ENCODE measurements at regions not wholly inside any gene's neighbourhood (a gene's known extent, or its start where the extent isn't known, plus 50 kb on each side); places are given as distances from the start of the nearest gene placed in this dataset.

- no peak for DNase-seq
Observed at GRCh38 chr3:124373524-124373923, 356.7 kb upstream of the UMPS start.

- DNase-seq: no peak
Observed at GRCh38 chr3:124374583-124374982, 355.7 kb upstream of the UMPS start.

- DNase-seq: no peak
Observed at GRCh38 chr3:124381575-124382333, 348.5 kb upstream of the UMPS start.

DNA sequence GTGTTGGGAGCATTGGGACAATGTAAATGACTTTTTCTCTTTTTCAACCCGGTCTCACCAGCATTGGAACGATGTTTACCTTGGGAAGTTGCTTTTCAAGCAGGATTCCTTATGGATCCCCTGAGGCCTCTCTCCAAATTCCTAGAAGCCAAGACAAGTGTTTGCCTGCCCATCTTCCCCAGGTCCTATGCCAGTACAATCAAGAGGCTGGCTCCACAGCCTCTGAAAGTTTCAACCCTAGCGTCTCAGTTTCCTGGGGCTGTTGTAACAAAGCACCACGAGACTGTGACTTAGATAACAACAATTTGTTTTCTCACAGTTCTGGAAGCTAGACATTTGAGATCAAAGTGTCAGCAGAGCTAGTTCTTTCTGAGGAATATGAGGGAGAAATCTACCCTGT is 347.2 kb upstream of the UMPS start:
- no peak for DNase-seq

GRCh38 chr3:124383846-124384466 is 346.3 kb upstream of the UMPS start:
- no peak for DNase-seq

DNA sequence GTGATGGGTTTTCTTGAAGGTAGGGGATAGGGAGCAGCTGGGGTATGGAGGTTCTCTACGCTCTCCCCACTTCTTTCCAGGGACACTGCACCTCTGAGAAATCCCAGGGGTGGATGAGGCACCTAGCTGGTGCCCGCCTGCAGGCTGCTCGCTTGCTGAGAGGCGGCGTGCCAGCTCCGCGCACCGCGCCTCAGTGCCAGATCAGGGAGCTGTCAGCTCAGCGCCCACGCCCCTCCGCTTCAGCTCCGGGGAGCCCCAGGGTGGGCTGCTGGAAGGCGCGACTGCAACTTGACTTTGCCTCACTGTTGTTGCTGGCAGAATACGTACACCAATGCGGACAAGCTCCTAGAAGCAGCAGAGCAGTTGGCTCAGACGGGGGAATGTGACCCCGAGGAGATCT is 345.7 kb upstream of the UMPS start:
- no peak for DNase-seq

DNA sequence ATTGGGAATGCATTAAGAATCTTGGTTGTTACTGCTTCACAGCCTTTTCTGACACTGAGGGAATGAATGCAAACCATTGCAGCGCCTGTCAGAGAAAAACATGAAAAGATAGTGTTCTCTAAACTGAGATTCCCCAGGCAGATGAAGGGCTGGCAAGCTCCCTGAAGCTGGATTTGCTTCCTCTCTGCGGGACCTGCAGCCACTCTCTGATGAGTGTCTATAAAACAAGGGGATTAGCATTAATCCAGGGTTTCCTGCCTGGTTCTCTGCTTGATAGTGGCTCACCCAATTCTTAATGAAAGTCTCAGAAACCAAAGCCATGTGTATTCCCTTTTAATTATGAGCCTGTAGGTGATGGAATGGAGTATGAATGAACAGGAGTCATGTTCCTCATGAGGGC is 344.3 kb upstream of the UMPS start:
- no peak for DNase-seq

- DNase-seq: no peak
Observed at GRCh38 chr3:124386996-124387595, 343.2 kb upstream of the UMPS start.

DNA sequence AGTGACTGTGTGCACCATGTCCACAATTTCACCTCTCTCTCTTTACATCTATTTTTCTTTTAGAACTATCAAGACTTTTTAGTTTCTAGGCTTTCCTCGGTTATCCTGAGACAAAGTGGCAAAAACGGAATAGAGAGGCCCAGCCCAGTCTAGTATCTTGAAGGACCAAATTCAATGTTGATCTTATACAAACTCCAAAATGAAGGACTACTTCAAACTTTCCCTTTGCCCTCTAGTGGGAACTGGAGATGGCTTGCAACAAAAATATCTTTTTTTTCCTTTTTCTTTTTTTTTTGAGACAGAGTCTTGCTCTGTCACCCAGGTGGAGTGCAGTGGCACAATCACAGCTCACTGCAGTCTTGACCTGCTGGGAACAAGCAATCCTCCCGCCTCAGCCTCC is 338.5 kb upstream of the UMPS start:
- DNase-seq: no peak

GRCh38 chr3:124393340-124393739 is 336.9 kb upstream of the UMPS start:
- no peak for DNase-seq

- no peak for DNase-seq
Observed at GRCh38 chr3:124395162-124395561, 335.1 kb upstream of the UMPS start.

DNA sequence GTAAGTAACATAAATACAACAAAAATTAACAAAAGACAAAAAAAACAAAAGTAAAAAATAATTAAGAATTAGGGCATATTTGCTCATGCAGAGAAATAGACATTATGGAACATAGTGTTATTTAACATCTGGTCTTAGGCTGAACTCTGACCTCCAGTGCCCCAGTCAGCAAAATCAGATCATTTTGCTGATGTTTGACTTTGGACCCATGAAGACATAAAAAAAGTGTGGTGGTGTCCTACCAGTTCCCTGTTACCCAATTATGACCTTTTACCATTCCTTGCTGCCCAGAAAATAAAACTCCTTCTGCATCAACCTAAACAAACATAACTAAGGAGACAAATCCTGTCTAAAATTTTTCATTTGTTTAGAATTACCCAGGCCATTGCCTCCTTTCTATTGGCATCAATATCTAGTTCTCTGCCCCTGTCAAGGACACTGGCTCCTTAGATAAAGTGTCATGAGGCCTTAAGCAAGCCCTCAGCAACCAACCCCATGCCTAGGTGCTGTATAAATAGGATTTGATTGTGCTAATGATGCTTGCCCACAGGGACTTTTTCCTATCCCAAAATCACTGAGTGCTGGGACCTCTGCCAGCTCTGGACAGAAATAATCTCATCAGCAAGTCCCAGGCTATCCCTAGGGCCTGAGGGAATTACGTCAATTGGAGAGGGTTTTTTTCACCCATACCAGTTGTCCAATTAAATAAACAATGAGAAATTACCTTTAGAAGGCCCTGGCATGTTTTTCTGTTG is 334.5 kb upstream of the UMPS start:
- DNase-seq: no peak

GRCh38 chr3:124396339-124396950 is 333.8 kb upstream of the UMPS start:
- DNase-seq: no peak

- no peak for DNase-seq
Observed at GRCh38 chr3:124397088-124397487, 333.2 kb upstream of the UMPS start.

- no peak for DNase-seq
Observed at GRCh38 chr3:124398594-124398993, 331.7 kb upstream of the UMPS start.

GRCh38 chr3:124401843-124402242 is 328.4 kb upstream of the UMPS start:
- DNase-seq: no peak

GRCh38 chr3:124402791-124403190 is 327.5 kb upstream of the UMPS start:
- no peak for DNase-seq

DNA sequence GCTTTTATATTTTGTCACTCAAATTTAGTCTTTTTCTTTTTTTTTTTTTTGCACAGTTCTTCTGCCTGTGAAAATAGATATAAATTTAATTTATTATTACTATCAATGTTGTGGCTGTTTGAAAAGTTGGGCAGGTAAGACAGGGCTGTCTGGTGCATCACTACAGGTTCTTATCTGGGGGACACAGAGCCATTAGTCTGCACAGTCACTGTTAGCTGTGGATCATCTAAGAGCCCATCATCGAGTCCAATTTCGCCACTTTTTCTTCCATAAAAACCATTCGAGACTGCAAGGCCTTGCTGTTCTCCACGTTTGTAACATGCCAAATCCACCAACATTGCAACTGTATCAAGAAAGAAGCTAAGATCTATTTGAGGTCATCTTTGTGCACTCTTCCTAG is 325.6 kb upstream of the UMPS start:
- no peak for DNase-seq

DNA sequence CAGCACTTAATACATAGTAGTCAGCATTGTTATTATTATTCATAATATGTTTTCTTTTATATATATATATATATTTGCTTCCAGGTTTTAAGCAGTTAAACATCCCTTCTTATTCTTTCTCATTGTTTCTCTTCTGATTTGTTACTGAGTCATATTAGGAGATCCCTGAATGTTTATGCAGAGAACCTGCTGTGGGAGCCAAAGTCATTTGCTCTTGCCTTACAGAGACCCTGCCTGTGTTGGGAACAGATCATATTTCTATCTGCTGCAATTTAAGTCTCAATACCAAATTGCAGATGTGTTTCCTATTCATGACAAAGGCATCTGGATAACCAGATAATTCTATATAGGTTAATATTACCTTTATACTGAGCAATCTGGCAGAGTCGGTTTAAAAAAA is 323.0 kb upstream of the UMPS start:
- DNase-seq: no peak

DNA sequence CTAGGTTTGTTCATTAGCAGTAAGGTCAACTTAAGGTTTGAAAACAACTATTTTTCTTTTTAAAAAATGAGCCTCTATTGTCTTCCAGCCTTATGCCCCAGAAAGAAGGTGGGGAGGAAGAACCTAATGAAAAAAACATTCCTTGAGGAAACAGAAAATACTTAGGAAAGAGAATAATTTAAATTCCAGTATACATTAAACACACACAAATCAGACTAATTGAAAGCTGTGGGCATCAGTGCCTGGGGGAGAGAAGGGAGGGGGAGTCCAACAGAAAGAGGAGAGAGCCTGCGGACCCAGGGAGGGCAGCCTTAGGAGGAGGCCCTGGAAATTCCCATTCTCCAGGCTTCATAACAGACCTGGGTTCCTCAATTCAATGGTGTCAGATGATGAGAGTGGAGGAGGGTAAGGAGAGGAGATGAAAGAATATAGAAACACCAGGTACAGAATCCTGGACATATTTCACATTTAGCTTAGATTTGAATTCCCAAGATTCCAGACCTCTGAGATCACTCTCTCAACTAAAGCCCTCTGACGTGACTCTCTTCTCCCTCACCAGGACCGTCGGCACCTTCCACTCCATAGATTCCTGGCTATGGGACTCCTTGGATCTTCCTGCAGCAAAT is 320.5 kb upstream of the UMPS start:
- no peak for DNase-seq

- no peak for DNase-seq
Observed at GRCh38 chr3:124410471-124410870, 319.8 kb upstream of the UMPS start.

GRCh38 chr3:124411728-124412127 is 318.5 kb upstream of the UMPS start:
- no peak for DNase-seq

DNA sequence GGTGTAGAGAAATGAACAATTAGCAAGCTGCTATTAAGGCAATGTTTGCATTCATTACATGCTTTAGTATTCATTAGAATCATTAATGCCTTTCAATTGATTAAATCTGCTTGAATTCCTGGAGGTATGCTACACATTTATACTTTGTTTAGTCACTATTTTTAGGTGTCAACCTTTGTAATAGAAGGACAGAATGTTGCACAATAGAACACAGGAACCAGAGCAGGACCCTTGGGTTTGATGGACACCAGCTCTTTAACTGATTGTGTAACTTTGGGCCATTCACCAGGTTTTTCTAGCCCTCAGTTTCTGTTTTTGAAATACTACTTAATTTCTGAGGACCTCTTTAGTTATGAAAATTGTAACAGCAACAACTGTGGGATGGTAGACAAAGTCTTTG is 317.6 kb upstream of the UMPS start:
- DNase-seq: no peak

Data from activated CD8-positive, alpha-beta memory T cell treated with anti-CD3 and anti-CD28 coated beads, Interleukin-2, amount 50 U/mL, for 4 hours (primary cell).